NCI-H2029 (cell line): ENCODE measurements at regions not wholly inside any gene's neighbourhood (a gene's known extent, or its start where the extent isn't known, plus 50 kb on each side); places are given as distances from the start of the nearest gene placed in this dataset.
A peak's percentile ranks its signal among the peaks of the same experiment; 100 is the strongest.
"Not testable (repeated sequence)": the region's sequence is repeated elsewhere in the genome, so short reads cannot be mapped to it uniquely, and the experiment has no call there.

ENCODE experiments used
- DNase-seq: peaks from one replicate; lab custom pipeline; 2025; lab: John Stamatoyannopoulos, UW

DNA sequence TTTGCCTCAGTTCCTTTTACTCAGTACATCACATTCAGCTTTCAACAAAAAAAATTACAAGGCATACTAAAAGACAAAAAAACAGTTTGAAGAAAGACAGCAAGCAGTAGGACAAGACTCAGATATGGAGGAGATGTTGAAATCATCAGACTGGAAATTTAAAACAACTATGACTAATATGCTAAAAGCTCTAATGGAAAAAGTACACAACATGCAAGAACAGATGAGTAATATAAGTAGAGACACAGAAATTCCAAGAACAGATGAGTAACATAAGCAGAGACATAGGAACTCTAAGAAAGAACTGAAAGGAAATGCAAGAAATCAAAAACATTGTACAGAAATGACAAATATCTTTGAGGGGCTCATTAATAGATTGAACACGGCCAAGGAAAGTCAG, 402.6 kb downstream of the NEBL start:
- DNase-seq = no peak

DNA sequence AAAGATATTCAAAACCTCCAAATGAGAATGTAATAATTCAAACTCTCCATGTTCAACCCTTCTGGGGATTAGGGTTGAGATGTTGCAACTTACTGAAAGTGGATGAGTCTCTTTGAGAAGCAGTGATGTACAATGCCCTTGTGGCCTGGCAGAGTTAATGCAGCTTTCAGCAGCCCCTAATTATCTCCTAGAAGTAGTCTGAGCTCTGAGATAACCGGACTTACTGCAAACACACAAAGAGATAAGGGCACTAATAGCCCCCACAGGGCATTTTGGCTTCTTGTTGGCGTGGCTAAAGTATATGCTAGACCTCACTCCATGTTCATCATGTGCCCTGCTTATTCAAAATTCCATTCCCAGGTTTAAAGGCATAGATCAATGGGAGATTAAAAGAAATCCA, 404.7 kb downstream of the NEBL start:
- no peak for DNase-seq

GRCh38 chr10:20489961-20490360, 407.1 kb downstream of the NEBL start:
- no peak for DNase-seq

- DNase-seq = no peak
Measured at GRCh38 chr10:20486791-20487190, 410.3 kb downstream of the NEBL start.

DNA sequence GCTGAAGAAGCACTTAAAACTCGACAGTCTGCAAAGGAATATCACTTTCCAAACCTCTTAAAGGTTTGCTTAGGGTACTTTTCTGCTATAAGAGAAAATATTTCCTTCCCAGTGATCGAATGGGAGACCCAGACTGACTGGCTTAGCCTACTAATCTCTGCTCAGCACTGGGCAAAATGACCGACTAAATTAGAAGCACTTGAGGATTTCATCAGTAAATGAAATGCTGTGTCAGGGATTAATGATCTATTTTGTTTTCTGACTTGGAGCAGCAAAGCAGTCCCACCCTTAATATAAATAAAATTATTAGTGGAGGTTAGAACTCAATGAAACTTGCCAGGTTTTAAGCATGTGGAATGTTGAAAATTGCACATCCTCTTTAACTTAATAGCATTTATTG, 411.6 kb downstream of the NEBL start:
- DNase-seq = no peak

DNA sequence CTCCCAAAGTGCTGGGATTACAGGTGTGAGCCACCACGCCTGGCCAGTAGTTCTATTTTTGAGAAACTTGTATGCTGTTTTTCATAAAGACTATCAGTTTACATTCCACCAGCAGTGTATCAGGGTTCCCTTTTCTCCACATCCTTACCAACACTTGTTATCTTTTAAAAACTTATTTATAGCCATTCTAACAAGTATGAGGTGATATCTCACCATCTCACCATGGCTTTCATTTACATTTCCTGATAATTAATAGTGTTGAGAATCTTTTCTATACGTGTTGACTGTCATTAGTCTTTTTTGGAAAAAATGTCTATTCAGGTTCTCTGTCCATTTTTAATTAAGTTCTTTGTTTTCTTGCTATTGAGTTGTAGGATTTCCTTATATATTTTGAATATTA, 416.1 kb downstream of the NEBL start:
- DNase-seq = no peak

- not testable (repeated sequence) for DNase-seq
Measured at GRCh38 chr10:20480575-20480974, 416.5 kb downstream of the NEBL start.

- no peak for DNase-seq
Measured at GRCh38 chr10:20474064-20474463, 423.0 kb downstream of the NEBL start.

GRCh38 chr10:20473023-20473760, 423.9 kb downstream of the NEBL start:
- no peak for DNase-seq

DNA sequence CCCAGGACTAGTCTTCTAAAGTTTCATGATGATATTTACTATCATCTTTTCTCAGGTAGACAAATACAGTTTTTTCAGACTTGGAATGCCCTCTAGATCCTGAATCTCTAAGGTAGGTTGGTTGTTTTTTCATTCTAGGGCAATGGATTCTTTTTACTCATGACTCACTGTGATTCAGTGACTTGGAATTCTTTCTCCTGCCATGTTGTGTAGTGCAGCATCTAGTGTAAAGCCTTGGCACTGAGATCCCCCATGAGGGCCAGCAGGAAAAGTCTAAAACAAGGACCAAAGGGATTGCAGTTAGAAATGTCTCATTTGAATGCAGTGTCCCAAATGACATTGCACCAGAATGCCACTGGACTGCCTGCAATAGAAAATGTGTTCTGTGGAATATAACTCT, 430.4 kb downstream of the NEBL start:
- DNase-seq = no peak

DNA sequence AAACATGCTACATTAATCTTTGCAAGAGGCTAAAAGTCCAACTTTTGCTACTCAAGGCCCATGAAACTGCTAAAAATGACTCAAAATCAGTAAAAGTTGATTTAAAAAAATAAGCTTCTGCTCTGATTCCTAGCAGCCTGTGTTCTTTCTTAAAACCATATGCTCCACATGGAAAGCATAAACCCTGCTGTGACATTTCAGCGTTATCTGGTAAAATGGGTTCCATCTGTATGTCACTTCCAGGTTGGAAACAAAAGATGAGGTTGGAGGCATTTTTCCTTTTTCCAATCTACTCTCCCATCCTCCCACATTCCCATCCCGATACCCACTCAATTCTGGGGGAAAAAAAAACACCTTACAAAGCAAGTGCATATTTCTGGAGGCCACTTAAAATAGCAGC, 439.5 kb downstream of the NEBL start:
- no peak for DNase-seq

DNA sequence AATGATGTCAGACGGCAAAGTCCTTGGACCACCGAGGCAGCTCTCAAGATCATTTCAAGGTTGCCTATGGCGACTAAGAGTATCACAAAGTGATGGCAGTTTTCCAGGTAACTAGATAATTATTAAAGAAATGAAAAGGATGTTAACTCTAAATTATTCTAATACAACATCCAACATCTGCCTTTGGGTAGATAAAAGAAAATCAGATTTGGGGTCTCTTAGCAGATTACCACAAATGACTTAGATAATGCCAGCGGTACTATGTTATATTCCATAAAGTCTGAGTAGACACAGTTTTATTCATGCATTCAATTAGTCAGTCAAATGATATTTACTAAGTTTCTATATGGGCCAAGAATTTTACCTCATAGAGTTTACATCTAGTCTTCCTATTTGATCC, 441.3 kb downstream of the NEBL start:
- no peak for DNase-seq

GRCh38 chr10:20454331-20454730, 442.8 kb downstream of the NEBL start:
- no peak for DNase-seq

DNA sequence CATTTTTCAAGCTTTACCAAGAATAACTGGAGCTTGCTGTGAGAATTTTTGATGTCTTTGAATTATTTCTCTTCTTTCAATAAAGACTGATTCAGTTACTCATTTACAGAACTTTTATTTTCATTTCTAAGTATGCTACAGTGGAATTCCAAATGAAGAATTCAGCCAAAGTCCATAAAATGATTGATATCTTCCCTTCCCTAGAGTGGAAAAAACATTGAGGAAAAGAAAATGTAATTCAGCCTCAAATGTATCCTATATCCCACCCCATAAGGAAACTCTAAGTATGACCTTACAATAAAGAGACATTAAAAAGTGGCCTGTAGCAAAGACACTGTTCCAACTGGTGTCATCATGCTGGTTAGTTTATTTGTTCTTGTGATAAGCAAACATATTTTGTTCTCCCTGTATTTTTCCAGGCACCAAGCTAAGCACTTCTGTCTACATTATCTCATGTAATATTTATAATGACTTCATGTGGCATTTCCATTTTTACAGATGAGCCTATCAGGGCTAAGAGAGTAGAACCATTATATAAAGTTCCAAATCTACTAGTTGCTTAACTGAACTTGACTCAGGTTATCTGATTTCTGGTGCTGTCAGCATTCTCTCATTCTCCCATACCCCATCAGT, 450.4 kb downstream of the NEBL start:
- no peak for DNase-seq

DNA sequence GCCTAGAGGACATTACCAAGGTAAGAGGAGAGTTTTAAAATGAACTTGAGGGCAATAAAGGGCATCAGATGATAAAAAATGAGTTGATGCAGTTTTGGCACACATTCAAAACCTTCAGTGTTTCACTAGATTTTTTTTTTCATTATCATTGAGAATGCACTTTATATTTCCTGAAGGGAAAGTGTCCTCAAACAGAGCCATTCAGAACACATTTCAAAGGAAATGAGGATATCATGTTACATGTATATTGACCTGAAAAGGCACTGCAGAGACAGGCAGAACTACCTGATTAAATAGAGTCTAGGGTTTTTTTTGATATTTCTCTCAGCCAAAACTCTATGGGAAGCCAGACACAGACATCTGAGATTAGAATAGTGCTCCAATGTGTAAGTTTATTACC, 454.0 kb downstream of the NEBL start:
- peak; percentile 18 for DNase-seq

DNA sequence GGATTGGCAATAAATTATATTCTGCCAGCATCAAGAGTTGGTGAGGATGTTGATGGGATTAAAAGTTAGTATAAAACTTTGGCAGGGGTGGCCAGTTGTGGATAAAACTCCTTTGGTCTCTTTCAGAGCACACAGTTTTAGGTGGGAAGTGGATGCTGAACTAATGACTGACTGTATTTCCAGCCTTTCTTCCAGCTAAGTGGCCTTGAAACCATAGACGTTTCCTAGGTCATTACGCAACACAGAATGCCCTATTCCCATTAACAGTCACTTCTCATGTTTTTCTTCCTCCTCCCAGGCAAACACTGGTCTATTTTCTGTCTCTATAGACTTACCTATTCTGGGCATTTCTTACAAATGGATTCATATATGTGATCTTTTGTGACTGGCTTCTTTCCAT, 467.4 kb downstream of the NEBL start:
- DNase-seq = no peak

GRCh38 chr10:20427821-20428220, 469.3 kb downstream of the NEBL start:
- no peak for DNase-seq

GRCh38 chr10:20418286-20418685, 478.8 kb downstream of the NEBL start:
- DNase-seq = no peak

- DNase-seq = no peak
Measured at GRCh38 chr10:20417791-20418190, 479.3 kb downstream of the NEBL start.

- DNase-seq = no peak
Measured at GRCh38 chr10:20415684-20416083, 481.4 kb downstream of the NEBL start.

- DNase-seq = no peak
Measured at GRCh38 chr10:20407357-20407756, 489.8 kb downstream of the NEBL start.

DNA sequence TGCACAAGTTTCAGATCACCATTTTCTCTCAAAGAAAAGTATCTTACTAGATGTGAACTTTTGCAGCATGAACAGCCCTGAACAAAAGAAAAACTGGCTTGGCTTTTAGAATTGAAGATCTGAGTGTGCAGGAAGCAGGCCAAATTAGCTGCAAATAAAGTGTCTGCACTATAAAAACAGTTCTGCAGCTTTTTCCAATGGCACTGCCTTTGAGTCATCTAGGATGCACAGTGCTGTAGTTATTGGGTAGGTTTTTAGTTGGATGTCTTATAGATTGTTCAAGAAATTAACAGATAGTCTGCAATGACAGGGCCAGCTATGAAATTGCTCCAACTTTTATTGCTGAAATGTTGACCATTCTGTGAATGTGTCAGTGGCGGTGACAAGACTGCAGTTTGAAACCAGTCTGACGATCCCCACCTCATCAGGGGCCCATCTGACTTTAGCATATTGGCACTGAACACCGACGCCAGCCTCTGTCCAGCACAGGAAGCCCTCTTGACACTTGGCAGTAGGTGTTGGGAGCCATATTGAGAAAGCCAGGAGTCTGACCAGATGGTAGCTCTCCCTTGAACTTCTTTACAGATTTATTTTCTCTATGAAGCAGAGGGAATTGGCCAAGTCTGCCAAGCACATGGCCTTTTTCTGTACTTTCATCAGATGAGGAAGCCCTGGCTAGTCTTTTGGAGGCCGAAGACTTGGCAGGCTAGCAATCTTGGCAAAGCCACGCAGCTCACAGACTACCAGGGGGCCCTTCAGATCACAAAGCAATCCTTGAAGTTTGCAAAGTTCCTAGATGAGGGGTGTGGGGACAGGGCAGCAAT, 490.6 kb downstream of the NEBL start:
- DNase-seq = no peak

GRCh38 chr10:20405761-20406160, 491.4 kb downstream of the NEBL start:
- no peak for DNase-seq
